RPMI7951 (cell line): ENCODE measurements at regions not wholly inside any gene's neighbourhood (a gene's known extent, or its start where the extent isn't known, plus 50 kb on each side); places are given as distances from the start of the nearest gene placed in this dataset.
"Not testable (repeated sequence)": the region's sequence is repeated elsewhere in the genome, so short reads cannot be mapped to it uniquely, and the experiment has no call there.

Experiments used
- DNase-seq: peaks from one replicate; pipeline ENCODE4 v3.0.0-alpha.2; 2012; ENCODE audit warnings: low read depth

DNA sequence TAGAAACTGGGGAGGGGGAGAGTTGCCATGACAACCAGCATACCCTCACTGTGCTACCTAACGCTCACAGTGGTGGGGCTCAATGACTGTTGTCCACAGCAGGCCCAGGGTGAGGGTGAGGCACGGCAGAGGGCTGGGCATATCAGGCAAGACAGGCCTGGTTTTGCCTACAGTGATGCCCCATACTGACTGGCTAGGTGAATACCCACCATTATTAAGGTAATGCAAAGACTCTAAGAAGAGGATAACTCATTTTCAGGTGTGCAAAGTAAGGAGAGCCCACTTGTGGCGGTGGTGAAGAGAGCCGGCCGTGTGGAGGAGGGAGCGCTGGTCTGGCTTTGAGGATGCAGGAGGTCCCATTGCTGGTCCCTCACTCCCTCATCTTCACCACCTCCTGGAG lies 422.3 kb downstream of the FUT8 start:
- no peak for DNase-seq

DNA sequence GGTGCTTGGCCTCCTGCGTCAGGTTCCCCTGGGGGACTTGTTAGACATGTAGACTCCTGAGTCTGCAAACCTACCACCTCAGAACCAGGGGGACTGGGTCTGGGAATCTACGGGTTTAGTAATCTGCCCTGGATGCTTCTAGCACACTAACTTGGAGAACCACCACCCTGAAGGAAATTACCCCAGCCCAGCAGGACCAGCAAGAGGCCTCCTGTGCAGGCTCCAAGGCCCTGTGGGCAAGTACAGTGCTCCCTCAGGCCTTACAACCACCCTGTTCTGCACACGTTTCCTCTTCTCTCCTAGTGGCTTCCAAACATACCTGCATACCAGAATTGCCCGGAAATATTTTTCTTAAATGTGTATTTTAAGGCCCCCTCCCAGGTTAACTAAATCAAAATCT lies 423.0 kb downstream of the FUT8 start:
- no peak for DNase-seq

DNA sequence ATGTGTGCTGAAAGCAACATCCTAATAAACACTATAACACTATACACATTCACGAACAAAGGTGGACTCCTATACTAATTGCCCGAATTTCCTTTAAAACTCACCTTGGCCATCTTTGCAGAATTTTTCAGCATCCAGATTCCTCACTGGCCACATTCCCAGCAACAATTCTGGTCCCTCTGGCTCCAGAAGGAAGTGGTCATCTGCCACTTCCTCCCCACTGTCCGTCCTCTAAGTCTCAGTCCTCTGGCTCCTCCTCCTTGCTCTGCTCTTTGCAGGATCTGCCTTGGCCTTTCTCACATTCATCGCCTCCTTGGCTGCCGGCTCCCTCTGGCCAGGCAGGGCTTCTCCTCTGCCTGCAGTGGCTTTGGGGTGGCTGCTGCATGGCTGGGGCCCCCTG lies 426.0 kb downstream of the FUT8 start:
- no peak for DNase-seq

DNA sequence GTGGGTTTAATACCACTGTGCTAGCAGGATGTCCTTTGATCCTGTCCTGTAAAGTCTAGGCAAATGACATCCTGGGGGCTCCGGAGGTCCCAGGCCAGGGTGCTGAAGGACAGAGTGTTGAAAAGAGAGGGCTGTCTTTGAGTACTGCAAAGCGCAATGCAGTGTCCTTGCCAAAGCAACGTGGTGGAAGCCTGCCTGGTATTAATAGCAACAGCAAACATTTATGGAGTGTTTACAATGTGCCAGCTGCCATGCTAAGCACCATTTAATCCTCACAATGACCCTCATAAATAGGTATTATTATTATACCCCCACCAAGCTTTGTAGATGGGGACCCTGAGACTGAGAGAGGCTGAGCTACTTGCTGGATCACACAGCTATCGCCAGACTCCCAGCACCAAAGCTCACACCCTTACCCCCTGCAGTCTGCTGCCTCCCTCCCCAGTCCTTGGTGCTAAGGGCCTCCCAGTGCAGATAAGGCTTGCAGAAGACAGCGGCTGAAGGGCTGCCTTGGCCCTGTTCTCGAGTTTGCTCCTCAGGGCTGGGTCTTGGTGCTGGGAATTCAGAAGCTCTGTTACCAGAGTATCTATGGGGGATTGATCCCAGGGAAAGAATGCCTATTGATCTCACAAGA lies 427.7 kb downstream of the FUT8 start:
- DNase-seq = no peak

GRCh38 chr14:65840786-65841185 lies 428.3 kb downstream of the FUT8 start:
- DNase-seq = peak; percentile 16

GRCh38 chr14:65846196-65846868 lies 433.8 kb downstream of the FUT8 start:
- no peak for DNase-seq

DNA sequence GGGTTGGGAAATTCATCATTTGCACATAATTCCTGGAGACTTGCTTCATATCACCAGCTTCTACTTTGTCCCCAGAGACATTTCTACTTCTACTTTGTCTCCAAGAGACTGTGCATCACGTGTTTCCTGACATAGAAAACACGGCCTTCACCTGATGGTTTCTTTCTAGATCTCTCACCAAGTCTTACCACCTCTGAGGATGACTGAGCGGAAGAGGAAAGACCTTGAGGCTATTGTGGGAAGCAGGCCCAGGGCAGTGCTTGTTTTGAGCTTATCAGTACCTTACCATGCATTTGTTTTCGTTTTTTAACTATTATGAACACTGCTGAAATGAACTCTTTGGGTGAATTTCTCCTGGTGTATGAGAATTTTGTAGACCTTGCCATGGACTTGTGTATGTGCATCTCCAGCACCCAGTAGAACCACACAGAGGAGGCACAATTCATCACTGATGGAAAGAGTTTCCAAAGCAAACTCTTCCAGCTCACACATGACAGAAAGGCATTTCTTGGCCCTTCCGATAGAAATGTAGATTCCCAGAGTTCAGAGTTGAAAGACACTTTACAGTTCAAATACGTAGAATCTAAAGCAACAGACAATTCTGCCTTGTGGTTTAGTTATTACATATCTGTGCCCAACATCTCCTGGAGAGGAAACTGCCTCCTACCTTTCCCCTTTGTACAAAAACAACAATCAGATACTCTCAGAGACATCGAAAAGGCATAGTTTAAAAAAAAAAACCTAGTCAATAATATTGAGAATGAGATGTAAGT lies 434.7 kb downstream of the FUT8 start:
- DNase-seq = no peak

DNA sequence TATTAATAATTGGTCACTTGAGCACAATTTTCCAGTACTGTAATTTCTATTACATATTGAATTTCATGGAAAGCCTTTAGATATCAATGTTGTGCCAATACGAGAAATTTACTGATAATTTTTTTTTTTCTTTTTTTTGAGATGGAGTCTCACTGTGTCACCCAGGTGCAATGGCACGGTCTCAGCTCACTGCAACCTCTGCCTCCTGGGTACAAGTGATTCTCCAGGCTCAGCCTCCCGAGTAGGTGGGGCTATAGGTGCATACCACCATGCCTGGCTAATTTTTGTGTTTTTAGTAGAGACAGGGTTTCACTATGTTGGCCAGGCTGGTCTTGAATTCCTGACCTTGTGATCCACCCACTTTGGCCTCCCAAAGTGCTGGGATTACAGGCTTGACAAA lies 435.4 kb downstream of the FUT8 start:
- not testable (repeated sequence) for DNase-seq

DNA sequence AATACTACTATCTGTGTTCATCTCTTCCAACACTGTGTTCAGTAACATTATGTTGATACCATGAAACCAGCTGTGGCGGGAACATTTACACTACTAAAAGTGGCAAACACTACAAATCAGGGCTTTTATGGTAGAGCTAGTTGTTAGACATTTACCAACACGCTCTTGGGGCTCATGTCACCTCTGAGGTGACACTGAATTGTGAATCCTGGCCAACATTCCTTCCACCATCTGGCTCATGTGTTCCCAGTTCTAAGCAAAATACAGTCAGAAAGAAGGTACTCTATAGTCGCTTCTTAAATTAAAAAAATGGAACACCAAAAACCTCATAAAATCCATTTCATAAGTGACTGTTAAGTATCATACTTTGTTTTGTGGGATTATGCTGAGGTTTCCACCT lies 436.6 kb downstream of the FUT8 start:
- no peak for DNase-seq

- no peak for DNase-seq
Observed at GRCh38 chr14:65849558-65849957, 437.0 kb downstream of the FUT8 start.

GRCh38 chr14:65850429-65851135 lies 438.1 kb downstream of the FUT8 start:
- no peak for DNase-seq

- no peak for DNase-seq
Observed at GRCh38 chr14:65852689-65853088, 440.2 kb downstream of the FUT8 start.

DNA sequence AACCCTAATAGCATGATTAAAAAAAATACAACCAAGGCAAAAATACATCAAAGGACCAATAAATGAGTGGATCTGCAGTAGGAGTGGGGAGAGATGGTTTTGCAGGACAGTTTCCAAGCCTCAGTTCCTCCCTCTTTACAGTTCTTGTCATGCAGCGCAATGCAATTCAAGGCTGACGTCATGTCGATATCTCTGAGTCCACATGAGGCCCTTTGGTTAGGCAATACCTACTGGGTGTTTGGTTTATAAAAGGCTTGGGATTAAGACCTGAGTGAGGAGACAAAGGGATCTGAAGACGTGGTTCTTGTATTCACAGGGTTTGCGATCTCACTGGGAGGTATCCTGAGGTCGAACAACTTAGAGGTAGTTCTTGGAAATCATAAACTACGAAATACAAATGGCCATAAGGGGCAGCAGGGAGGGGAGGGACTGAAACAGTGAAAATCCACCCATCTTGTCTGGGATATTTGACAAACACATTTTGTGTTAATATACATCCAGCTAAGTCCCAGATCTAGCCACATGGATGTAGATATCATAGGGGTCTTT lies 441.0 kb downstream of the FUT8 start:
- DNase-seq = no peak

- no peak for DNase-seq
Observed at GRCh38 chr14:65854215-65854614, 441.7 kb downstream of the FUT8 start.

DNA sequence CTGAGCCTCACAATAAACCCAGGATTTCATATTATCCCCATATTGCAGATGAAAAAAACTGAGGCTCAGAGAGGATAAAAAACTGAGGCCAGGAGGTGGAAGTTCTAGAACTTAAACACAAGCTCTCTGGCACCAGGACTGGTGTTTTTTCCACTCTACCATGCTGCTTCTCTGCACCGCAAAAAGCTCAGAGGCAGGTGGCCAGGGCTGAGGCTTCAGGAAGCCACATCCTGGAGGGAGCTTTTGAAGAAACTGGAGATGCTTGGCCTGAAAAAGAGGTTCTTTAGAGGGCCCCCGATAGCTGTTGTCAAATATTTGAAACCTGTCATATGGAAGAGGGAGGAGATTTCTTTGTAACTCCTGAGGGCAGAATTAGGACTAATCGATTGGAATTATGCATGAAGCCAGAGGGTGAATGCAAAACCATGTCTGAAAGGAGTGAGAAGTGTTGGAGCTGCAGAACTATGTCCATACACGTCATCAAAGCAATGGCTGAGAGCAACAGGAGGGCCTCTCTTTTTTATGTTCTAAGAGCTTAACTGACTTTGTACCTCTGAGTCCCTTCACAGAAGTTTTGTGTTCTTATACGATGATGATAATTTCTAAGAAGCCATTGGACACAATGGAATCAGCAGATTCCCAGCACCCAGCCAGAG lies 448.6 kb downstream of the FUT8 start:
- no peak for DNase-seq

DNA sequence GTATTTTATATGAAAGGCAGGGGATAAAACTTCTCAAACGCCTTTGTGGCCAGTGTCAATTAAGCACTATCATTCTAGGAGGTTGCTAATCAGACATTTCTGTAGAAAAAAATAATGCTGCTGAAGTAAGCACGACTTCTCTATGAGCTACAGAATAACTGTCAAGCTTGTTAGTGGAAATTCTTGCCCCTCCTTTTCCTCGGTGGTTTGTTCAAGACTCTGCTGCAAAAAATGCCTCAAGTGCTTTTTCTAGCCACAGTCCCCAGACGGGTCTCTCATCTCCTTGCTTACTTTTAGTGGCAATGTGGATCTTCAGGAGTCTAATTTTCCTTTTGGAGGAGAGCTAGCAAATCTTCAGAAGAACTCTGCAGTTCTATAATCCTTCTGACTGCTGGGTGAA lies 452.0 kb downstream of the FUT8 start:
- no peak for DNase-seq

DNA sequence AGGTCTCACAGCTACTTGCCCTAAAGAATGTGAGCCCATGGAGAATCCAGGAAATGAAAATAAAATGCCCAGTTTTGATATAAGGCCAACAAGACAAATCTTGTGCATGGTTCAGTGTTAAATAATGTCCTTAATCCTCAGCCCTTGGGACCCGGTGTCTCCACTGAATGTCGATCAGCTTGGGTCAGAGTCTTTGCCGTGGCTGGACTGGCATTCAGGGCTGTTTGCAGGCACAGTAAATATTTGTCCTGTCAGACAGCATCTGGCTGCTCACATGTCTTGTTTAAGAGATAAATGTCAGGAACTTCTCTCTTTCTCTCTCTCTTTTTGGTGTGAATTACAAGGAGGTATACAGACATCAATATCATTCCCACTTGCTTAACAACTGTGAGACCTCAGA lies 452.5 kb downstream of the FUT8 start:
- DNase-seq = no peak

DNA sequence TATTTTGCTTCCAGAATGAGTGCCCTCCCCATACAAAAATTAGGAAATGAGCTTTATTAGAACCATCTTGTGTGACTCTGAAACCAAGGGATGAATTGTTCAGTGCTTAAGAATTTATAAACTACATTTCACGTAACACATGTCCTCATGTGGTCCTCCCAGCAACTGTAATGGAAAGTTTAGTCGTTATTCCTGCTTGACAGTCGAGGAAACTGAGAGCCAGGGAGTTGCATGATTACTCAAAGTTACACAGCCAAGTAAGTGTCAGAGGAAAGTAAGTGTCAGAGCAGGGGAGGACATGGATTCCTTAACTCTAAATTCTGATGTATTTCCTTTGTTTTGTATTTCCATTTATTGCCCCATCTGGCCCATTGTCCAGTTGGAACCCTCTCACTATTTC lies 453.9 kb downstream of the FUT8 start:
- DNase-seq = no peak

- no peak for DNase-seq
Observed at GRCh38 chr14:65866886-65867285, 454.4 kb downstream of the FUT8 start.

GRCh38 chr14:65867333-65867732 lies 454.8 kb downstream of the FUT8 start:
- DNase-seq = no peak

- no peak for DNase-seq
Observed at GRCh38 chr14:65872536-65872935, 460.0 kb downstream of the FUT8 start.

GRCh38 chr14:65877166-65877565 lies 464.6 kb downstream of the FUT8 start:
- DNase-seq = no peak
